K562 (cell line): ENCODE measurements at regions not wholly inside any gene's neighbourhood (a gene's known extent, or its start where the extent isn't known, plus 50 kb on each side); places are given as distances from the start of the nearest gene placed in this dataset.

Source experiments
- ARID2 ChIP-seq: fragments of 450-650 bp; IDR thresholded peaks from 2 replicates; pipeline ENCODE4 v1.6.1; 2017; ENCODE audit warnings: antibody characterized with exemption, mild to moderate bottlenecking
- CHD1 ChIP-seq: fragments of 200-600 bp; sonication (generic); IDR thresholded peaks from one replicate; pipeline ENCODE4 v1.6.1; 2012; ENCODE audit warnings: mild to moderate bottlenecking, moderate library complexity, low read length, inconsistent platforms
- DIDO1 ChIP-seq: fragments of 450-650 bp; IDR thresholded peaks from 2 replicates; pipeline ENCODE4 v1.6.1; 2016; ENCODE audit warnings: low read depth, missing biosample characterization, missing genetic modification characterization
- HDAC8 ChIP-seq: fragments of 450-650 bp; IDR thresholded peaks from 2 replicates; pipeline ENCODE4 v1.6.1; 2016; ENCODE audit warnings: mild to moderate bottlenecking, missing genetic modification characterization, moderate library complexity, missing compliant biosample characterization
- HNRNPH1 ChIP-seq: fragments of 200-400 bp; formaldehyde crosslinking; optimal IDR thresholded peaks from 2 replicates; pipeline ENCODE3; 2017; ENCODE audit warnings: low read depth, mild to moderate bottlenecking, low read length, moderate library complexity
- MCM3 ChIP-seq: fragments of 450-650 bp; IDR thresholded peaks from 2 replicates; pipeline ENCODE4 v1.6.1; 2016
- MIER1 ChIP-seq: fragments of 450-650 bp; IDR thresholded peaks from 2 replicates; pipeline ENCODE4 v1.6.1; 2016; ENCODE audit warnings: antibody characterized with exemption, mild to moderate bottlenecking, low read depth
- MXI1 ChIP-seq: IDR thresholded peaks from 2 replicates; pipeline ENCODE4 v1.6.1; 2011; ENCODE audit warnings: low read depth, mild to moderate bottlenecking, improper control_type of control experiment, low read length
- NFIC ChIP-seq: fragments of 450-650 bp; IDR thresholded peaks from 2 replicates; pipeline ENCODE4 v1.6.1; 2017; ENCODE audit warnings: mild to moderate bottlenecking, inconsistent platforms
- PCBP2 ChIP-seq: fragments of 200-400 bp; formaldehyde crosslinking; IDR thresholded peaks from 2 replicates; pipeline ENCODE4 v1.6.1; 2018; ENCODE audit warnings: low read length, low read depth, mild to moderate bottlenecking, moderate library complexity; ENCODE audit not compliant: poor library complexity, severe bottlenecking
- POLR2H ChIP-seq: IDR thresholded peaks from 2 replicates; pipeline ENCODE4 v1.6.1; 2016; ENCODE audit warnings: missing genetic modification characterization, low read depth, mild to moderate bottlenecking, control low read depth, missing compliant biosample characterization, moderate library complexity
- RBM14 ChIP-seq: fragments of 200-400 bp; formaldehyde crosslinking; IDR thresholded peaks from 2 replicates; pipeline ENCODE4 v1.6.1; 2018; ENCODE audit warnings: low read depth, mild to moderate bottlenecking, low read length, moderate library complexity, borderline replicate concordance; ENCODE audit not compliant: insufficient read depth
- SMAD1 ChIP-seq: fragments of 150-350 bp; IDR thresholded peaks from 2 replicates; pipeline ENCODE4 v1.6.1; 2014; ENCODE audit warnings: low read length, low read depth; ENCODE audit not compliant: partially characterized antibody
- U2AF1 ChIP-seq: fragments of 200-400 bp; formaldehyde crosslinking; optimal IDR thresholded peaks from 2 replicates; pipeline ENCODE3; 2017; ENCODE audit warnings: mild to moderate bottlenecking, low read depth, low read length, moderate library complexity
- ZNF124 ChIP-seq: sonication (generic); formaldehyde crosslinking; IDR thresholded peaks from 2 replicates; pipeline ENCODE4 v1.8.1; 2022; ENCODE audit warnings: missing genetic modification reagents
- ZNF232 ChIP-seq: sonication (generic); formaldehyde crosslinking; IDR thresholded peaks from 2 replicates; pipeline ENCODE4 v1.8.0; 2022; ENCODE audit warnings: mild to moderate bottlenecking, missing genetic modification reagents
- ZNF24 ChIP-seq: fragments of 450-650 bp; IDR thresholded peaks from 2 replicates; pipeline ENCODE4 v1.6.1; 2016
- ZNF354B ChIP-seq: fragments of 250-450 bp; sonication (Bioruptor Pico); IDR thresholded peaks from 2 replicates; pipeline ENCODE4 v1.4.0; 2020
- ZNF551 ChIP-seq: fragments of 250-450 bp; sonication (Bioruptor Pico); IDR thresholded peaks from 2 replicates; pipeline ENCODE4 v1.5.0; 2021; ENCODE audit warnings: mild to moderate bottlenecking, moderate library complexity
- TF ChIP-seq, protein P1 (sequence below): sonication (generic); formaldehyde crosslinking; IDR thresholded peaks from 2 replicates; pipeline ENCODE4 v1.8.0; 2023; ENCODE audit warnings: mild to moderate bottlenecking, missing genetic modification reagents
- TF ChIP-seq, protein P2 (sequence below): fragments of 450-650 bp; formaldehyde crosslinking; IDR thresholded peaks from 2 replicates; pipeline ENCODE4 v1.4.0; 2020; ENCODE audit warnings: mild to moderate bottlenecking
- TF ChIP-seq, protein P3 (sequence below): fragments of 250-450 bp; sonication (Bioruptor Pico); IDR thresholded peaks from 2 replicates; pipeline ENCODE4 v1.4.0; 2020
- TF ChIP-seq, protein P4 (sequence below): fragments of 250-450 bp; sonication (Bioruptor Pico); IDR thresholded peaks from 2 replicates; pipeline ENCODE4 v1.8.0; 2021; ENCODE audit warnings: mild to moderate bottlenecking, moderate library complexity

DNA sequence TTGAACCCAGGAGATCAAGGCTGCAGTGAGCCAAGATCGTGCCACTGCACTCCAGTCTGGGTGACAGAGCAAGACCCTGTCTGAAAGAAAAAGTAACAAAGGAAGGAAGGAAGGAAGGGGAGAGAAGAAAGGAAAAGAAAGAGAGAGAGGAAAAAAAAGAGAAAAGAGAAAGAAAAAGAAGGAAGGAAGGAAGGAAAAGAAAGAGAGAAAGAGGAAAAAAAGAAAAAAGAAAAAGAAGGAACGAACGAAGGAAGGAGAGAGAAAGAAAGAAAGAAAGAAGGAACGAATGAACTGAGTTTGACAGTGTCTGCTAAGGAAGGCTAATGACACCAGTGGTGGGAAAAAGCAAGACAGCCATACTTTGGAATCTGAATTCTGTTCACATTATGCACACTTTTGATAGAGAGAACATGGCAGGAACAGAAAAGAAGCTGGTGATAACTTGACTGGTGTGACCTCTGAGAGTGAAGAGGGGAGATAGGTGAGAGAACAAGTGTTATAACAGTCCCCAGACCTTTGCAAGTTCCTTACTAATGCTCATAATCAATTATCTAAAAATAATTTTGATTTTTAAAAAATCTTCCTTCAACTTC, 93.3 kb upstream of the MYLIP start (continued):
- TF ChIP-seq, protein P1, sequence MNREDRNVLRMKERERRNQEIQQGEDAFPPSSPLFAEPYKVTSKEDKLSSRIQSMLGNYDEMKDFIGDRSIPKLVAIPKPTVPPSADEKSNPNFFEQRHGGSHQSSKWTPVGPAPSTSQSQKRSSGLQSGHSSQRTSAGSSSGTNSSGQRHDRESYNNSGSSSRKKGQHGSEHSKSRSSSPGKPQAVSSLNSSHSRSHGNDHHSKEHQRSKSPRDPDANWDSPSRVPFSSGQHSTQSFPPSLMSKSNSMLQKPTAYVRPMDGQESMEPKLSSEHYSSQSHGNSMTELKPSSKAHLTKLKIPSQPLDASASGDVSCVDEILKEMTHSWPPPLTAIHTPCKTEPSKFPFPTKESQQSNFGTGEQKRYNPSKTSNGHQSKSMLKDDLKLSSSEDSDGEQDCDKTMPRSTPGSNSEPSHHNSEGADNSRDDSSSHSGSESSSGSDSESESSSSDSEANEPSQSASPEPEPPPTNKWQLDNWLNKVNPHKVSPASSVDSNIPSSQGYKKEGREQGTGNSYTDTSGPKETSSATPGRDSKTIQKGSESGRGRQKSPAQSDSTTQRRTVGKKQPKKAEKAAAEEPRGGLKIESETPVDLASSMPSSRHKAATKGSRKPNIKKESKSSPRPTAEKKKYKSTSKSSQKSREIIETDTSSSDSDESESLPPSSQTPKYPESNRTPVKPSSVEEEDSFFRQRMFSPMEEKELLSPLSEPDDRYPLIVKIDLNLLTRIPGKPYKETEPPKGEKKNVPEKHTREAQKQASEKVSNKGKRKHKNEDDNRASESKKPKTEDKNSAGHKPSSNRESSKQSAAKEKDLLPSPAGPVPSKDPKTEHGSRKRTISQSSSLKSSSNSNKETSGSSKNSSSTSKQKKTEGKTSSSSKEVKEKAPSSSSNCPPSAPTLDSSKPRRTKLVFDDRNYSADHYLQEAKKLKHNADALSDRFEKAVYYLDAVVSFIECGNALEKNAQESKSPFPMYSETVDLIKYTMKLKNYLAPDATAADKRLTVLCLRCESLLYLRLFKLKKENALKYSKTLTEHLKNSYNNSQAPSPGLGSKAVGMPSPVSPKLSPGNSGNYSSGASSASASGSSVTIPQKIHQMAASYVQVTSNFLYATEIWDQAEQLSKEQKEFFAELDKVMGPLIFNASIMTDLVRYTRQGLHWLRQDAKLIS, result no peak
- TF ChIP-seq ZNF124 (no peak), NFIC (no peak), CHD1 (no peak), MXI1 (no peak), ZNF551 (CRISPR knock-in tag) (no peak), POLR2H (tag) (no peak), RBM14 (no peak), MCM3 (0 out of 2 replicates have a peak, but pooled peaks have one; percentile 59), U2AF1 (no peak), DIDO1 (tag) (no peak), HNRNPH1 (no peak), HDAC8 (tag) (no peak), ZNF24 (peak; percentile 69; the same call in 1 of the 2 replicates), ZNF232 (no peak), ARID2 (peak; percentile 72), MIER1 (0 out of 2 replicates have a peak, but pooled peaks have one; percentile 37), PCBP2 (no peak), SMAD1 (no peak), ZNF354B (CRISPR knock-in tag) (no peak)
- TF ChIP-seq, protein P2, sequence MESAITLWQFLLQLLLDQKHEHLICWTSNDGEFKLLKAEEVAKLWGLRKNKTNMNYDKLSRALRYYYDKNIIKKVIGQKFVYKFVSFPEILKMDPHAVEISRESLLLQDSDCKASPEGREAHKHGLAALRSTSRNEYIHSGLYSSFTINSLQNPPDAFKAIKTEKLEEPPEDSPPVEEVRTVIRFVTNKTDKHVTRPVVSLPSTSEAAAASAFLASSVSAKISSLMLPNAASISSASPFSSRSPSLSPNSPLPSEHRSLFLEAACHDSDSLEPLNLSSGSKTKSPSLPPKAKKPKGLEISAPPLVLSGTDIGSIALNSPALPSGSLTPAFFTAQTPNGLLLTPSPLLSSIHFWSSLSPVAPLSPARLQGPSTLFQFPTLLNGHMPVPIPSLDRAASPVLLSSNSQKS (CRISPR knock-in tag), result no peak
- TF ChIP-seq, protein P3, sequence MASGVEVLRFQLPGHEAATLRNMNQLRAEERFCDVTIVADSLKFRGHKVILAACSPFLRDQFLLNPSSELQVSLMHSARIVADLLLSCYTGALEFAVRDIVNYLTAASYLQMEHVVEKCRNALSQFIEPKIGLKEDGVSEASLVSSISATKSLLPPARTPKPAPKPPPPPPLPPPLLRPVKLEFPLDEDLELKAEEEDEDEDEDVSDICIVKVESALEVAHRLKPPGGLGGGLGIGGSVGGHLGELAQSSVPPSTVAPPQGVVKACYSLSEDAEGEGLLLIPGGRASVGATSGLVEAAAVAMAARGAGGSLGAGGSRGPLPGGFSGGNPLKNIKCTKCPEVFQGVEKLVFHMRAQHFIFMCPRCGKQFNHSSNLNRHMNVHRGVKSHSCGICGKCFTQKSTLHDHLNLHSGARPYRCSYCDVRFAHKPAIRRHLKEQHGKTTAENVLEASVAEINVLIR, result no peak
- TF ChIP-seq, protein P4, sequence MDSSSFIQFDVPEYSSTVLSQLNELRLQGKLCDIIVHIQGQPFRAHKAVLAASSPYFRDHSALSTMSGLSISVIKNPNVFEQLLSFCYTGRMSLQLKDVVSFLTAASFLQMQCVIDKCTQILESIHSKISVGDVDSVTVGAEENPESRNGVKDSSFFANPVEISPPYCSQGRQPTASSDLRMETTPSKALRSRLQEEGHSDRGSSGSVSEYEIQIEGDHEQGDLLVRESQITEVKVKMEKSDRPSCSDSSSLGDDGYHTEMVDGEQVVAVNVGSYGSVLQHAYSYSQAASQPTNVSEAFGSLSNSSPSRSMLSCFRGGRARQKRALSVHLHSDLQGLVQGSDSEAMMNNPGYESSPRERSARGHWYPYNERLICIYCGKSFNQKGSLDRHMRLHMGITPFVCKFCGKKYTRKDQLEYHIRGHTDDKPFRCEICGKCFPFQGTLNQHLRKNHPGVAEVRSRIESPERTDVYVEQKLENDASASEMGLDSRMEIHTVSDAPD (CRISPR knock-in tag), result no peak
